ENCODE measurements at regions not wholly inside any gene's neighbourhood (a gene's known extent, or its start where the extent isn't known, plus 50 kb on each side); places are given as distances from the start of the nearest gene placed in this dataset.
A peak's percentile ranks its signal among the peaks of the same experiment; 100 is the strongest.

- no peaks in the 10 kb centered on the region for H3K9me3 ChIP-seq (ENCODE audit: control insufficient read depth, low read length)
- H3K4me3 ChIP-seq (ENCODE audit: low read length in 2 of 2) = no peak overlapping the region
- DNase-seq = no peak
- H3K36me3 ChIP-seq (ENCODE audit: control insufficient read depth in 1 of 2, insufficient read depth in 2 of 2, low read length in 1 of 2) = no peaks in the 10 kb centered on the region
- WGBS, 2 donors = 25 to 26% methylated on average over 3 of the region's 3 CpGs
- H3K27me3 ChIP-seq (ENCODE audit: control insufficient read depth in 1 of 2, insufficient read depth in 2 of 2, low read length in 1 of 2) = no peaks in the 10 kb centered on the region
- no peak overlapping the region for H3K27ac ChIP-seq (ENCODE audit: low read depth in 1 of 2, low read length in 2 of 2)
- ATAC-seq (ENCODE audit: low FRiP score) = peak; percentile 26
- no peaks in the 10 kb centered on the region for H3K4me1 ChIP-seq (ENCODE audit: control insufficient read depth in 1 of 2, insufficient read depth in 2 of 2, low read length in 2 of 2)
- intact Hi-C loops (cut with DNase I) = no loop called here
These were observed 87.1 kb upstream of the FOXN3 start for GRCh38 chr14:89504091-89504490.

- WGBS, 2 donors = 68 to 70% methylated on average over 10 of the region's 10 CpGs
- Histone ChIP-seq H3K27me3 (ENCODE audit: control insufficient read depth in 1 of 2, insufficient read depth in 2 of 2, low read length in 1 of 2) (no peaks in the 10 kb centered on the region), H3K4me1 (ENCODE audit: control insufficient read depth in 1 of 2, insufficient read depth in 2 of 2, low read length in 2 of 2) (no peaks in the 10 kb centered on the region), H3K9me3 (ENCODE audit: control insufficient read depth, low read length) (no peaks in the 10 kb centered on the region), H3K4me3 (ENCODE audit: low read length in 2 of 2) (no peak overlapping the region), H3K27ac (ENCODE audit: low read depth in 1 of 2, low read length in 2 of 2) (no peak overlapping the region), H3K36me3 (ENCODE audit: control insufficient read depth in 1 of 2, insufficient read depth in 2 of 2, low read length in 1 of 2) (no peaks in the 10 kb centered on the region)
- DNase-seq (no peak), ATAC-seq (ENCODE audit: low FRiP score) (no peak)
- intact Hi-C loops (cut with DNase I) = no loop called here
These were observed 86.5 kb upstream of the FOXN3 start for GRCh38 chr14:89503431-89503996.

- Histone ChIP-seq H3K9me3 (ENCODE audit: control insufficient read depth, low read length) (no peaks in the 10 kb centered on the region), H3K27me3 (ENCODE audit: control insufficient read depth in 1 of 2, insufficient read depth in 2 of 2, low read length in 1 of 2) (no peaks in the 10 kb centered on the region)
- no peak for ATAC-seq (ENCODE audit: low FRiP score)
These were observed 85.9 kb upstream of the FOXN3 start for GRCh38 chr14:89502966-89503365.

GRCh38 chr14:89501381-89501780 lies 84.3 kb upstream of the FOXN3 start:
- Histone ChIP-seq H3K4me1 (ENCODE audit: control insufficient read depth in 1 of 2, insufficient read depth in 2 of 2, low read length in 2 of 2) (no peaks in the 10 kb centered on the region), H3K4me3 (ENCODE audit: low read length in 2 of 2) (no peak overlapping the region), H3K27ac (ENCODE audit: low read depth in 1 of 2, low read length in 2 of 2) (no peak overlapping the region), H3K9me3 (ENCODE audit: control insufficient read depth, low read length) (no peaks in the 10 kb centered on the region), H3K27me3 (ENCODE audit: control insufficient read depth in 1 of 2, insufficient read depth in 2 of 2, low read length in 1 of 2) (no peaks in the 10 kb centered on the region), H3K36me3 (ENCODE audit: control insufficient read depth in 1 of 2, insufficient read depth in 2 of 2, low read length in 1 of 2) (no peaks in the 10 kb centered on the region)
- intact Hi-C loops (cut with DNase I) = no loop called here
- ATAC-seq (ENCODE audit: low FRiP score) (no peak), DNase-seq (no peak)
- WGBS, 2 donors = 95 to 96% methylated on average over 4 of the region's 4 CpGs

More at GRCh38 chr14:89502966-89503365, 85.9 kb upstream of the FOXN3 start:
- H3K4me1 ChIP-seq (ENCODE audit: control insufficient read depth in 1 of 2, insufficient read depth in 2 of 2, low read length in 2 of 2) = no peaks in the 10 kb centered on the region
- H3K36me3 ChIP-seq (ENCODE audit: control insufficient read depth in 1 of 2, insufficient read depth in 2 of 2, low read length in 1 of 2) = no peaks in the 10 kb centered on the region
- intact Hi-C loops (cut with DNase I) = no loop called here
- H3K27ac ChIP-seq (ENCODE audit: low read depth in 1 of 2, low read length in 2 of 2) = no peak overlapping the region
- WGBS, 2 donors = 72 to 77% methylated on average over 5 of the region's 5 CpGs
- H3K4me3 ChIP-seq (ENCODE audit: low read length in 2 of 2) = no peak overlapping the region
- DNase-seq = no peak

- Histone ChIP-seq H3K27me3 (ENCODE audit: control insufficient read depth in 1 of 2, insufficient read depth in 2 of 2, low read length in 1 of 2) (no peaks in the 10 kb centered on the region), H3K4me3 (ENCODE audit: low read length in 2 of 2) (no peak overlapping the region), H3K4me1 (ENCODE audit: control insufficient read depth in 1 of 2, insufficient read depth in 2 of 2, low read length in 2 of 2) (no peaks in the 10 kb centered on the region), H3K36me3 (ENCODE audit: control insufficient read depth in 1 of 2, insufficient read depth in 2 of 2, low read length in 1 of 2) (no peaks in the 10 kb centered on the region), H3K27ac (ENCODE audit: low read depth in 1 of 2, low read length in 2 of 2) (no peak overlapping the region), H3K9me3 (ENCODE audit: control insufficient read depth, low read length) (no peaks in the 10 kb centered on the region)
- WGBS, 2 donors = 94 to 100% methylated on average over 3 of the region's 3 CpGs
- no peak for DNase-seq
- intact Hi-C loops (cut with DNase I) = no loop called here
- no peak for ATAC-seq (ENCODE audit: low FRiP score)
These were observed 83.3 kb upstream of the FOXN3 start for GRCh38 chr14:89500303-89500702.

- 93 to 94% methylated on average over 7 of the region's 7 CpGs for WGBS, 2 donors
- Histone ChIP-seq H3K4me1 (ENCODE audit: control insufficient read depth in 1 of 2, insufficient read depth in 2 of 2, low read length in 2 of 2) (peaks cover 0 to 3% of the 10 kb centered on the region in 2 donors), H3K36me3 (ENCODE audit: control insufficient read depth in 1 of 2, insufficient read depth in 2 of 2, low read length in 1 of 2) (no peaks in the 10 kb centered on the region), H3K9me3 (ENCODE audit: control insufficient read depth, low read length) (no peaks in the 10 kb centered on the region), H3K4me3 (ENCODE audit: low read length in 2 of 2) (no peak overlapping the region), H3K27ac (ENCODE audit: low read depth in 1 of 2, low read length in 2 of 2) (no peak overlapping the region), H3K27me3 (ENCODE audit: control insufficient read depth in 1 of 2, insufficient read depth in 2 of 2, low read length in 1 of 2) (no peaks in the 10 kb centered on the region)
- no peak for ATAC-seq (ENCODE audit: low FRiP score)
- intact Hi-C loops (cut with DNase I) = no loop called here
- no peak for DNase-seq
These were observed 81.8 kb upstream of the FOXN3 start for GRCh38 chr14:89498878-89499277.

- DNase-seq (no peak), ATAC-seq (ENCODE audit: low FRiP score) (no peak)
- peaks cover 0 to 3% of the 10 kb centered on the region in 2 donors for H3K4me1 ChIP-seq (ENCODE audit: control insufficient read depth in 1 of 2, insufficient read depth in 2 of 2, low read length in 2 of 2)
- no peaks in the 10 kb centered on the region for H3K27me3 ChIP-seq (ENCODE audit: control insufficient read depth in 1 of 2, insufficient read depth in 2 of 2, low read length in 1 of 2)
- no peaks in the 10 kb centered on the region for H3K9me3 ChIP-seq (ENCODE audit: control insufficient read depth, low read length)
- no peak overlapping the region for H3K4me3 ChIP-seq (ENCODE audit: low read length in 2 of 2)
- intact Hi-C loops (cut with DNase I) = no loop called here
- no peak overlapping the region for H3K27ac ChIP-seq (ENCODE audit: low read depth in 1 of 2, low read length in 2 of 2)
- no peaks in the 10 kb centered on the region for H3K36me3 ChIP-seq (ENCODE audit: control insufficient read depth in 1 of 2, insufficient read depth in 2 of 2, low read length in 1 of 2)
- 93 to 94% methylated on average over 8 of the region's 8 CpGs for WGBS, 2 donors
These were observed 78.7 kb upstream of the FOXN3 start for GRCh38 chr14:89495718-89496117.

GRCh38 chr14:89493877-89494634 lies 77.0 kb upstream of the FOXN3 start:
- H3K4me1 ChIP-seq (ENCODE audit: control insufficient read depth in 1 of 2, insufficient read depth in 2 of 2, low read length in 2 of 2) = peaks cover 0 to 3% of the 10 kb centered on the region in 2 donors
- intact Hi-C loops (cut with DNase I) = no loop called here

GRCh38 chr14:89493406-89493805 lies 76.4 kb upstream of the FOXN3 start:
- Histone ChIP-seq H3K36me3 (ENCODE audit: control insufficient read depth in 1 of 2, insufficient read depth in 2 of 2, low read length in 1 of 2) (no peaks in the 10 kb centered on the region), H3K9me3 (ENCODE audit: control insufficient read depth, low read length) (no peaks in the 10 kb centered on the region), H3K4me1 (ENCODE audit: control insufficient read depth in 1 of 2, insufficient read depth in 2 of 2, low read length in 2 of 2) (peaks cover 0 to 3% of the 10 kb centered on the region in 2 donors), H3K27me3 (ENCODE audit: control insufficient read depth in 1 of 2, insufficient read depth in 2 of 2, low read length in 1 of 2) (no peaks in the 10 kb centered on the region), H3K4me3 (ENCODE audit: low read length in 2 of 2) (no peak overlapping the region), H3K27ac (ENCODE audit: low read depth in 1 of 2, low read length in 2 of 2) (no peak overlapping the region)
- no peak for DNase-seq
- ATAC-seq (ENCODE audit: low FRiP score) = no peak
- intact Hi-C loops (cut with DNase I) = no loop called here
- 88 to 91% methylated on average over 4 of the region's 4 CpGs for WGBS, 2 donors

More at GRCh38 chr14:89493877-89494634, 77.0 kb upstream of the FOXN3 start:
- WGBS, 2 donors = 36 to 42% methylated on average over 11 of the region's 11 CpGs
- DNase-seq (no peak), ATAC-seq (ENCODE audit: low FRiP score) (no peak)
- Histone ChIP-seq H3K9me3 (ENCODE audit: control insufficient read depth, low read length) (no peaks in the 10 kb centered on the region), H3K4me3 (ENCODE audit: low read length in 2 of 2) (no peak overlapping the region), H3K27me3 (ENCODE audit: control insufficient read depth in 1 of 2, insufficient read depth in 2 of 2, low read length in 1 of 2) (no peaks in the 10 kb centered on the region), H3K36me3 (ENCODE audit: control insufficient read depth in 1 of 2, insufficient read depth in 2 of 2, low read length in 1 of 2) (no peaks in the 10 kb centered on the region), H3K27ac (ENCODE audit: low read depth in 1 of 2, low read length in 2 of 2) (no peak overlapping the region)

All from aorta (tissue), 5 donors.